Lower lobe of right lung (tissue), 2 donors: ENCODE measurements at regions not wholly inside any gene's neighbourhood (a gene's known extent, or its start where the extent isn't known, plus 50 kb on each side); places are given as distances from the start of the nearest gene placed in this dataset.
"Not testable (repeated sequence)": the region's sequence is repeated elsewhere in the genome, so short reads cannot be mapped to it uniquely, and the experiment has no call there.

Experiments used
- ATAC-seq, 2 donors: fragments of 200-7000 bp; cut with Tn5 transposase; one replicate each; pipeline ENCODE4 v1.9.1; 2020 to 2022; ENCODE audit warnings: mild to moderate bottlenecking in 2 of 2, moderate library complexity in 2 of 2
- DNase-seq: peaks from one replicate; pipeline ENCODE4 v3.0.0-alpha.2; 2020
- H3K27ac ChIP-seq: fragments of 200-600 bp; one replicate; pipeline ENCODE4 v1.8.0; 2022
- H3K27me3 ChIP-seq: fragments of 200-600 bp; one replicate; pipeline ENCODE4 v1.8.0; 2022; ENCODE audit warnings: low read depth
- H3K36me3 ChIP-seq: fragments of 200-600 bp; one replicate; pipeline ENCODE4 v1.8.0; 2022; ENCODE audit warnings: mild to moderate bottlenecking
- H3K4me1 ChIP-seq: fragments of 200-600 bp; one replicate; pipeline ENCODE4 v1.8.0; 2022
- H3K4me3 ChIP-seq: fragments of 200-600 bp; one replicate; pipeline ENCODE4 v1.8.0; 2022; ENCODE audit warnings: mild to moderate bottlenecking
- H3K9me3 ChIP-seq: fragments of 200-600 bp; one replicate; pipeline ENCODE4 v1.8.0; 2022
- CTCF ChIP-seq: fragments of 200-600 bp; IDR thresholded peaks from one replicate; pipeline ENCODE4 v1.8.0; 2022; ENCODE audit warnings: antibody characterized with exemption, mild to moderate bottlenecking
- intact Hi-C: fragments of 100-400 bp; cut with DNase I; formaldehyde crosslinking; loops from one replicate; pipeline ENCODE4 v1.11.0; 2022
- donor health status: DM: no; HTN: yes; CAD: no; lungs with severe emphysema.

- H3K9me3 ChIP-seq: no peaks in the 10 kb centered on the region
- ATAC-seq (no peak), DNase-seq (no peak)
- H3K4me1 ChIP-seq: no peaks in the 10 kb centered on the region
- no peak overlapping the region for H3K27ac ChIP-seq
- intact Hi-C loops: no loop called here
- no peaks in the 10 kb centered on the region for H3K27me3 ChIP-seq
- no peaks in the 10 kb centered on the region for H3K36me3 ChIP-seq
- no peak overlapping the region for H3K4me3 ChIP-seq
- TF ChIP-seq CTCF: no peak
Measured at GRCh38 chr5:20949636-20950035, 961.6 kb upstream of the CDH18 start.

GRCh38 chr5:20943183-20943971 lies 955.4 kb upstream of the CDH18 start:
- H3K4me1 ChIP-seq, H3K36me3 ChIP-seq, H3K27ac ChIP-seq, H3K9me3 ChIP-seq, ATAC-seq, DNase-seq, H3K27me3 ChIP-seq, intact Hi-C loops, H3K4me3 ChIP-seq: not testable (repeated sequence)

- H3K9me3 ChIP-seq, H3K4me1 ChIP-seq, H3K4me3 ChIP-seq, H3K27ac ChIP-seq, ATAC-seq, H3K36me3 ChIP-seq, DNase-seq, intact Hi-C loops, H3K27me3 ChIP-seq: not testable (repeated sequence)
Measured at GRCh38 chr5:20942603-20943002, 954.6 kb upstream of the CDH18 start.

- ATAC-seq, H3K4me1 ChIP-seq, H3K27me3 ChIP-seq, H3K4me3 ChIP-seq, DNase-seq, intact Hi-C loops, H3K36me3 ChIP-seq, H3K9me3 ChIP-seq, H3K27ac ChIP-seq: not testable (repeated sequence)
Measured at GRCh38 chr5:20940786-20941185, 952.8 kb upstream of the CDH18 start.

GRCh38 chr5:20890936-20891335 lies 902.9 kb upstream of the CDH18 start:
- ATAC-seq, H3K4me1 ChIP-seq, H3K4me3 ChIP-seq, H3K27me3 ChIP-seq, intact Hi-C loops, DNase-seq, H3K9me3 ChIP-seq, H3K27ac ChIP-seq, H3K36me3 ChIP-seq: not testable (repeated sequence)

- intact Hi-C loops, H3K36me3 ChIP-seq, H3K27me3 ChIP-seq, H3K4me3 ChIP-seq, H3K27ac ChIP-seq, H3K9me3 ChIP-seq, DNase-seq, H3K4me1 ChIP-seq: not testable (repeated sequence)
- peak in 1 of 2 donors; percentile 50 for ATAC-seq
Measured at GRCh38 chr5:20875726-20876125, 887.7 kb upstream of the CDH18 start.

- H3K4me3 ChIP-seq, H3K27ac ChIP-seq, ATAC-seq, H3K9me3 ChIP-seq, H3K4me1 ChIP-seq, DNase-seq, H3K36me3 ChIP-seq, intact Hi-C loops, H3K27me3 ChIP-seq: not testable (repeated sequence)
Measured at GRCh38 chr5:20865892-20866291, 877.9 kb upstream of the CDH18 start.

- H3K4me3 ChIP-seq: no peak overlapping the region
- H3K27ac ChIP-seq: no peak overlapping the region
- H3K27me3 ChIP-seq: no peaks in the 10 kb centered on the region
- no peaks in the 10 kb centered on the region for H3K36me3 ChIP-seq
- H3K4me1 ChIP-seq: no peaks in the 10 kb centered on the region
- no peaks in the 10 kb centered on the region for H3K9me3 ChIP-seq
- ATAC-seq: no peak
- DNase-seq: no peak
- no peak for TF ChIP-seq CTCF
- intact Hi-C loops: no loop called here
Measured at GRCh38 chr5:20833081-20833627, 845.2 kb upstream of the CDH18 start.
